ENCODE measurements at regions not wholly inside any gene's neighbourhood (a gene's known extent, or its start where the extent isn't known, plus 50 kb on each side); places are given as distances from the start of the nearest gene placed in this dataset.

DNA sequence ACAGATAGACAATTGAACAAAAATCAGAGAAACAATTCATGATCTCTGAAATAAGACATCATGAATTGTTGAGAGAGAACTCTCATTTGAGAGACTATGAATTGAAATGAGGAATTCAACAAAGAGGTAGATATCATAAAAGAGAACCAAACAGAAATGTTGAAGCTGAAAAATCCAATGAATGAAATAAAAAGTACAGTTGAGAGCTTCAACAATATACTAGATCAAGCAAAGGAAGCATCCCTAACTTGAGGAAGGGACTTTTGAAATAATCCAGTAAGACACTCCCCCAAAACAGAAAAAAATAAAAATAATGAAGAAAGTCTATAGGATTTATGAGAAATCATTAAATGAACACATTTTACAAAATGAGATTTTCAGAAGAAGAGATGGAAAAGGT, 310.0 kb upstream of the PCDH10 start:
- TF ChIP-seq, protein P1, sequence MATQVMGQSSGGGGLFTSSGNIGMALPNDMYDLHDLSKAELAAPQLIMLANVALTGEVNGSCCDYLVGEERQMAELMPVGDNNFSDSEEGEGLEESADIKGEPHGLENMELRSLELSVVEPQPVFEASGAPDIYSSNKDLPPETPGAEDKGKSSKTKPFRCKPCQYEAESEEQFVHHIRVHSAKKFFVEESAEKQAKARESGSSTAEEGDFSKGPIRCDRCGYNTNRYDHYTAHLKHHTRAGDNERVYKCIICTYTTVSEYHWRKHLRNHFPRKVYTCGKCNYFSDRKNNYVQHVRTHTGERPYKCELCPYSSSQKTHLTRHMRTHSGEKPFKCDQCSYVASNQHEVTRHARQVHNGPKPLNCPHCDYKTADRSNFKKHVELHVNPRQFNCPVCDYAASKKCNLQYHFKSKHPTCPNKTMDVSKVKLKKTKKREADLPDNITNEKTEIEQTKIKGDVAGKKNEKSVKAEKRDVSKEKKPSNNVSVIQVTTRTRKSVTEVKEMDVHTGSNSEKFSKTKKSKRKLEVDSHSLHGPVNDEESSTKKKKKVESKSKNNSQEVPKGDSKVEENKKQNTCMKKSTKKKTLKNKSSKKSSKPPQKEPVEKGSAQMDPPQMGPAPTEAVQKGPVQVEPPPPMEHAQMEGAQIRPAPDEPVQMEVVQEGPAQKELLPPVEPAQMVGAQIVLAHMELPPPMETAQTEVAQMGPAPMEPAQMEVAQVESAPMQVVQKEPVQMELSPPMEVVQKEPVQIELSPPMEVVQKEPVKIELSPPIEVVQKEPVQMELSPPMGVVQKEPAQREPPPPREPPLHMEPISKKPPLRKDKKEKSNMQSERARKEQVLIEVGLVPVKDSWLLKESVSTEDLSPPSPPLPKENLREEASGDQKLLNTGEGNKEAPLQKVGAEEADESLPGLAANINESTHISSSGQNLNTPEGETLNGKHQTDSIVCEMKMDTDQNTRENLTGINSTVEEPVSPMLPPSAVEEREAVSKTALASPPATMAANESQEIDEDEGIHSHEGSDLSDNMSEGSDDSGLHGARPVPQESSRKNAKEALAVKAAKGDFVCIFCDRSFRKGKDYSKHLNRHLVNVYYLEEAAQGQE (IDR thresholded peaks at IDR 0.05; ENCODE audit: borderline replicate concordance): no peak
- no peak for TF ChIP-seq CTCF (IDR thresholded peaks at IDR 0.05; ENCODE audit: poor library complexity, severe bottlenecking)
- TF ChIP-seq RAD21 (conservative IDR thresholded peaks at IDR 0.05): no peak
- TF ChIP-seq POLR2AphosphoS5 (IDR thresholded peaks at IDR 0.05): no peak
- TF ChIP-seq EZH2 (IDR thresholded peaks at IDR 0.05; ENCODE audit: borderline replicate concordance, insufficient read depth, low read length, poor library complexity, severe bottlenecking): no peak
